ENCODE measurements at regions not wholly inside any gene's neighbourhood (a gene's known extent, or its start where the extent isn't known, plus 50 kb on each side); places are given as distances from the start of the nearest gene placed in this dataset.

DNA sequence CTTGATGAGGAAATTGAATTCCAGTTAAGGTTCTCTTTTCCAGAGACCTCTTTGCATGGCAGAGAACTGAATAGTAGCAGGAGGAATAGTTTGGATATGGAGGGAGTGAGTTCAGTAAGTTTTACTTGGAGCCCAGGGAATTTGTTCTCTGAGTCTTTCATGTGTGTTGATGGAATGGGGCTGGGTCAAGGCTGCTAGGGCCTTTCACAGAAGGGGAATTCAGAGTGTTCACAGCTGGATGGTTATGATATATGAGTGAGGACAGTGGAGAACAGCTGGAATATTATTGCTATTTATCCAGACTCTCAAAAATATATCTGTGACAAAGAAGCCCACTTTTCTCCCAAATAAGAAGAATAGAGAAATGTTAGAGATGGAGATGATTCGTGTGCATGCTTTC lies 372.8 kb downstream of the PLK2 start:
- H3K9me3 ChIP-seq (ENCODE audit: control insufficient read depth, insufficient read depth, low read length) = no peaks in the 10 kb centered on the region
- H3K27me3 ChIP-seq (ENCODE audit: control insufficient read depth, insufficient read depth, low read length) = no peaks in the 10 kb centered on the region
- H3K27ac ChIP-seq (ENCODE audit: low read depth, low read length) = no peak overlapping the region
- no peak for DNase-seq (ENCODE audit: low read depth, low spot score)
- ChIA-PET CTCF (no interaction called here), POLR2A (no interaction called here)
- TF ChIP-seq, protein P1, sequence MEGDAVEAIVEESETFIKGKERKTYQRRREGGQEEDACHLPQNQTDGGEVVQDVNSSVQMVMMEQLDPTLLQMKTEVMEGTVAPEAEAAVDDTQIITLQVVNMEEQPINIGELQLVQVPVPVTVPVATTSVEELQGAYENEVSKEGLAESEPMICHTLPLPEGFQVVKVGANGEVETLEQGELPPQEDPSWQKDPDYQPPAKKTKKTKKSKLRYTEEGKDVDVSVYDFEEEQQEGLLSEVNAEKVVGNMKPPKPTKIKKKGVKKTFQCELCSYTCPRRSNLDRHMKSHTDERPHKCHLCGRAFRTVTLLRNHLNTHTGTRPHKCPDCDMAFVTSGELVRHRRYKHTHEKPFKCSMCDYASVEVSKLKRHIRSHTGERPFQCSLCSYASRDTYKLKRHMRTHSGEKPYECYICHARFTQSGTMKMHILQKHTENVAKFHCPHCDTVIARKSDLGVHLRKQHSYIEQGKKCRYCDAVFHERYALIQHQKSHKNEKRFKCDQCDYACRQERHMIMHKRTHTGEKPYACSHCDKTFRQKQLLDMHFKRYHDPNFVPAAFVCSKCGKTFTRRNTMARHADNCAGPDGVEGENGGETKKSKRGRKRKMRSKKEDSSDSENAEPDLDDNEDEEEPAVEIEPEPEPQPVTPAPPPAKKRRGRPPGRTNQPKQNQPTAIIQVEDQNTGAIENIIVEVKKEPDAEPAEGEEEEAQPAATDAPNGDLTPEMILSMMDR (IDR thresholded peaks at IDR 0.05; ENCODE audit: low read depth, low read length) = no peak
- H3K4me3 ChIP-seq (ENCODE audit: low read depth, low read length) = no peak overlapping the region

DNA sequence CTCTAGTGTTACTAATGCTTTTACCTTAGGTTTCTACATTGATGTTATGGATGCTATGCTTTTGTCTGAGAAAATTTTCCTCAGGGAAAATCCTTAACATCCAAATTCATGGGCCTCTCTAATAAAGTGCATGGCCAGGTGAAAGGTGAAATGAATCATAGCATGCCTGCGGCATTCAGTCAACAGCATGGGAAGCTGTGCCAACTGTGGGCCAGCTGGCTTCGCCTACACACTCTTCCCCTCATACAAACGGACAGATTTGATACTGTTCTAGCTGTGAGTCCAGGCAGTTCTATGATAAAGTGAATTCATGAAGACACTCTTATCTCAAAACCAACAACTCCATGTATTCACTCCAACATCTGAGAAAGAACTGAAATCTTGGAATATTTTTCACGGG lies 374.1 kb downstream of the PLK2 start:
- Histone ChIP-seq H3K27ac (ENCODE audit: low read depth, low read length) (no peak overlapping the region), H3K9me3 (ENCODE audit: control insufficient read depth, insufficient read depth, low read length) (no peaks in the 10 kb centered on the region), H3K27me3 (ENCODE audit: control insufficient read depth, insufficient read depth, low read length) (no peaks in the 10 kb centered on the region), H3K4me3 (ENCODE audit: low read depth, low read length) (no peak overlapping the region)
- no peak for DNase-seq (ENCODE audit: low read depth, low spot score)
- ChIA-PET POLR2A (interaction anchor here (0.5 to 0.6 kb wide), 2 partner anchors 67 to 866 kb away, joined by 3 to 4 read pairs; no protein-coding TSS in a partner anchor), CTCF (no interaction called here)
- TF ChIP-seq, protein P1 (IDR thresholded peaks at IDR 0.05; ENCODE audit: low read depth, low read length) = no peak

DNA sequence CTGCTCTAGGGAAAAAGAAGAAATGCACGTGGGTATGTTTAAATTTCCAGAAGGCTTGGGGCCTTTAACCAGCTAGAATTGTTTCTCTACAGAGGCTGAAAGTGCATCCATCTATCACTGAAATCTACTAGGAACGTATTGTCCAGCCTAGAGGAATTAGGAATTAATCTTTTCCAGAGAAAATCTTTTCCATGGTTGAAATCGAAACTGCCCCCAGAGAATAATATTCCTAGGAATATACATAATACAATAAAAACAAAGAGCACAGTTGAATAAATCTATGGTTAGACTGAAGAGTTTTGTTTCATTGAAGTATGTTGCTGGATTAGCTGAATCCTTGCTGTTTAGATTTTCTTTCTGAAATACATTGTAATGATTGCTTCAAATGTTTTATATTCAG lies 378.5 kb downstream of the PLK2 start:
- TF ChIP-seq, protein P1 (IDR thresholded peaks at IDR 0.05; ENCODE audit: low read depth, low read length) = no peak
- Histone ChIP-seq H3K27me3 (ENCODE audit: control insufficient read depth, insufficient read depth, low read length) (no peaks in the 10 kb centered on the region), H3K27ac (ENCODE audit: low read depth, low read length) (no peak overlapping the region), H3K4me3 (ENCODE audit: low read depth, low read length) (no peak overlapping the region), H3K9me3 (ENCODE audit: control insufficient read depth, insufficient read depth, low read length) (no peaks in the 10 kb centered on the region)
- ChIA-PET POLR2A (no interaction called here), CTCF (no interaction called here)
- no peak for DNase-seq (ENCODE audit: low read depth, low spot score)

DNA sequence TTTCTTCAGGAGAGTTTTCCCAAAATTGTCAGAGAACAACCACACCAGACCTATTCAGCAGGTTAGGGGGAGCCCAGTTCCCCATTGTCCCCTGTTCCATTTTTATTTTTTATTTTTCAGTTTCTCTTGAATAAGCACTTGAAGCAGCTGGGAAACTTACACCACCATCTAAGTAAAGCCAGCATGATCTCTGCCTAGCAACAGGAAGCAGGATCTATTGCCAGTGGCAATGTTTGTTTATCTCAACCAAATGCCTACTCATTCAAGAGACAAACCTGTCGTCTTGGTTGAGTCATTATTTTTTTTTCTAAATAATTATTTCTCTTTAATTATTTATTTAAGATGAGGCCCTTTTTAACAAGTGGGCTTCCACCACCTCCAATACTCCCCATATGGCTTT lies 379.3 kb downstream of the PLK2 start:
- CTCF ChIA-PET = interaction anchor here (0.5 kb wide), 1 partner anchor 35 kb away, joined by 3 read pairs; no protein-coding TSS in a partner anchor
- POLR2A ChIA-PET = no interaction called here
- TF ChIP-seq, protein P1 (IDR thresholded peaks at IDR 0.05; ENCODE audit: low read depth, low read length) = no peak
- no peaks in the 10 kb centered on the region for H3K27me3 ChIP-seq (ENCODE audit: control insufficient read depth, insufficient read depth, low read length)
- H3K9me3 ChIP-seq (ENCODE audit: control insufficient read depth, insufficient read depth, low read length) = no peaks in the 10 kb centered on the region
- no peak overlapping the region for H3K4me3 ChIP-seq (ENCODE audit: low read depth, low read length)
- no peak overlapping the region for H3K27ac ChIP-seq (ENCODE audit: low read depth, low read length)
- DNase-seq (ENCODE audit: low read depth, low spot score) = no peak

DNA sequence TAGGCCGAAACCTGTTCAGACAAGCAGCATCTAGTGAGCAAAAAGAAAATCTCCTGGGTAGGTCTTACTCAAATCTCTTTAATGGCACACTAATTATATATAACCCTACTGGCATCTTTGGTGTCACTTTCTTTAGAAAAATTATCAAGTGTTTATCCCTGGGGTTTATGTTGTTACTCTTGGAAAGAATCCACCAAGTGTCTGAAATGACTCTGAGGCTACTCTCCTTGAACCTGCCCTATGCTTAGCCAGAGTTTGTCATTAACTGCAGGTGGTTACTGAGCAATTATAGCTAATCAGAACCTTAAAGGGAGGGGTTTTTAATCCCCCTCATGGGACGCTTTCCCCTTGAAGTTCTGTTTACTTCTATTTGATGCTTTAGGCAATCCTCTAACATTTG lies 381.9 kb downstream of the PLK2 start:
- H3K27ac ChIP-seq (ENCODE audit: low read depth, low read length) = no peak overlapping the region
- no peak overlapping the region for H3K4me3 ChIP-seq (ENCODE audit: low read depth, low read length)
- POLR2A ChIA-PET = no interaction called here
- no peaks in the 10 kb centered on the region for H3K9me3 ChIP-seq (ENCODE audit: control insufficient read depth, insufficient read depth, low read length)
- no peak for DNase-seq (ENCODE audit: low read depth, low spot score)
- TF ChIP-seq, protein P1 (IDR thresholded peaks at IDR 0.05; ENCODE audit: low read depth, low read length) = no peak
- CTCF ChIA-PET = no interaction called here
- no peaks in the 10 kb centered on the region for H3K27me3 ChIP-seq (ENCODE audit: control insufficient read depth, insufficient read depth, low read length)
